HUES64 (cell line): ENCODE measurements at regions not wholly inside any gene's neighbourhood (a gene's known extent, or its start where the extent isn't known, plus 50 kb on each side); places are given as distances from the start of the nearest gene placed in this dataset.
"Not testable (repeated sequence)": the region's sequence is repeated elsewhere in the genome, so short reads cannot be mapped to it uniquely, and the experiment has no call there.

Experiments used
- H3K27ac ChIP-seq: 2 replicates; pipeline ENCODE4 v1.7.0; 2013; ENCODE audit warnings: low read depth, low read length, inconsistent platforms
- H3K27me3 ChIP-seq: 2 replicates; pipeline ENCODE4 v1.6.1; 2013; ENCODE audit warnings: mild to moderate bottlenecking, low read length; ENCODE audit not compliant: insufficient read depth
- H3K36me3 ChIP-seq: 2 replicates; pipeline ENCODE4 v1.6.1; 2013; ENCODE audit warnings: mild to moderate bottlenecking, low read length; ENCODE audit not compliant: insufficient read depth
- H3K4me1 ChIP-seq: 2 replicates; pipeline ENCODE4 v1.6.1; 2013; ENCODE audit warnings: mild to moderate bottlenecking, low read length, moderate library complexity; ENCODE audit not compliant: insufficient read depth
- H3K4me3 ChIP-seq: 2 replicates; pipeline ENCODE4 v1.5.1; 2013; ENCODE audit warnings: mild to moderate bottlenecking, low read length, moderate library complexity
- H3K9ac ChIP-seq: 2 replicates; pipeline ENCODE4 v1.6.1; 2013; ENCODE audit warnings: mild to moderate bottlenecking, low read depth, low read length
- H3K9me3 ChIP-seq: 2 replicates; pipeline ENCODE4 v1.6.1; 2013; ENCODE audit warnings: low read depth, low read length; ENCODE audit not compliant: insufficient read depth
- WGBS: fragments of 150-250, 120-280 bp; methylation state at CpG from one replicate; pipeline ENCODE4 v1.1.7; 2013; ENCODE audit warnings: missing lambda C conversion rate; 5-methylcytosine and 5-hydroxymethylcytosine counted together

DNA sequence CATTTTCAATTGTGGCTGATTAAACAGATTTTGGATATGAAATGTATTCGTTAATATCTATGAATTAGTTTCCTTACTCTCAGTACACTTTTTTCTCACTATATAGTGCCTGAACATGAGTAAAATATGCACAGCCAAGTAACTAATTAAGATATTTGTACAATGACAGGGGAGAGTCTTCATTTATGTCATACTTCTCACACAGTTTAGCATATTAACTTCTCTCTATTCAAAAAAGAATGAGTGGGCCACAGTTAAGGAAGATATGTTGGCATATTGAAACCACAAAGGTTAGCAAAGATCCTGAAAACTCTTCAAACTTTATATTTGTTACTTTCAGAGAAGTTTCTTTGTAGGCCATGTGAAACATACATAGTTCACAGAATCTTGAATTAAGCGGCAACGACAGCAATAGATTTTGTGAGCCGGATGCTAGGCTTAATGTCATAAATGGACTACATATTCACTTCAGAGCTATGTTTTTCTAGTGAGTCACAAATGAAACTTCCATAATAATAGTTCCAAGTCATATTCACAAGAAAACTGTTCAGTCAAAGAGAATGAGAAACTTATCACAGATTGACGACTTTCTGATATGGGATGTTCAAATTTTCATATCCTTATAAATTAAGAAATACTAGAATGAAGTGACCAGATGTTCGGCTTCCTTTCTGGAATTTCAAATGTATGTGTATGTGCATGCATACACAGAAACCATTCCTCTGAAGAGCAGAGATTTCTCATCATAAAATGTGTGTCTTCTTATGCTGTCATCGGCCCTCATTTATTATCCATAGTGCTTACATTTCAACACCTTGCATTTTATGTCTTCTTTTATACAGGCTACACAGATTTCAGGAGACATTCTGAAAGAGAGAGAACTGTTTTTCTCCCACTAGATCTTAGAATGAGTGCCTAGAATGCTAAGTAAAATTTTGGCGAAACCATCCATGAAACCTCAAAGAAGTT, 584.0 kb downstream of the SATB2 start:
- no peak overlapping the region for H3K9ac ChIP-seq
- H3K36me3 ChIP-seq = no peaks in the 10 kb centered on the region
- no peaks in the 10 kb centered on the region for H3K4me1 ChIP-seq
- no peaks in the 10 kb centered on the region for H3K27me3 ChIP-seq
- no peak overlapping the region for H3K27ac ChIP-seq
- 98% methylated on average over 4 of the region's 8 CpGs for WGBS
- H3K9me3 ChIP-seq = no peaks in the 10 kb centered on the region
- no peak overlapping the region for H3K4me3 ChIP-seq

DNA sequence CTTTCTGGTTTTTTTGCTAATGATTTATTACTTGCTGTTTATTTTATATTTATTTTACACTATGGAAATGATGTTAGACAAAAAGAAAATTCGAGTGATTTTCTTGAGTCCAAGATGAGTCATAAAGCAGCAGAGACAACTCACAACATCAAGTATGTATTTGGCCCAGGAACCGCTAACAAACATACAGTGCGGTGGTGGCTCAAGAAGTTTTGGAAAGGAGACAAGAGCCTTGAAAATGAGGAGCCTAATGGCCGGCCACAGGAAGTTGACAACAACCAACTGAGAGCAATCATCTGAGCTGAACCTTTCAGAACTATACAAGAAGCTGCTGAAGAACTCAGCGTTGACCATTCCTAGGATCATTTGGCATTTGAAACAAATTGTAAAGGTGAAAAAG, 594.1 kb downstream of the SATB2 start:
- no peak overlapping the region for H3K9ac ChIP-seq
- 93% methylated on average over 5 of the region's 5 CpGs for WGBS
- H3K36me3 ChIP-seq = no peaks in the 10 kb centered on the region

DNA sequence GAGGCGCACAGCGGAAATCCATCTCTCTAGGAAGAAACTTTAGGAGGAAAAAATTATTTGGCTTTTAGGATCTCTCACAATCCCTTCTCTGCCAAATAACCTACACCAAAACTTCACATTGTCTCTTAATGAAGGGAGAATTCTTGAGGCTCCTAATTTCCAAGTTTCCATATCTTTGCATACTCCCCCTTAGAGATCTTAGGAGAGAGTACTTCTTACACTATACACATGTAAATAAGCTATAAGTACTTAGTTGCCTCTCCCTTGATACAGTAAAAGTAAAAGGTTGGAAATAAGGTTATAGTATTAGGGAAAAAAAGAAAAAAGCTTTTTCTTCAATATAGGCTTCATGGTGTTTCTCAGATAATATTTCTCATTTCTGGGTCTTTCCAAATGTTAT, 596.7 kb downstream of the SATB2 start:
- no peak overlapping the region for H3K4me3 ChIP-seq
- H3K36me3 ChIP-seq = no peaks in the 10 kb centered on the region
- no peaks in the 10 kb centered on the region for H3K27me3 ChIP-seq
- peak overlapping the region; percentile 17; the same call in 1 of the 2 replicates for H3K27ac ChIP-seq
- H3K4me1 ChIP-seq = peaks cover 8% of the 10 kb centered on the region
- peaks cover 16% of the 10 kb centered on the region for H3K9me3 ChIP-seq
- H3K9ac ChIP-seq = no peak overlapping the region
- WGBS = 60% methylated on average over 1 of the region's 2 CpGs

More for the DNA sequence above, 594.1 kb downstream of the SATB2 start:
- H3K27ac ChIP-seq = no peak overlapping the region
- H3K9me3 ChIP-seq = peaks cover 12% of the 10 kb centered on the region
- no peak overlapping the region for H3K4me3 ChIP-seq
- H3K27me3 ChIP-seq = no peaks in the 10 kb centered on the region
- peaks cover 8% of the 10 kb centered on the region for H3K4me1 ChIP-seq

DNA sequence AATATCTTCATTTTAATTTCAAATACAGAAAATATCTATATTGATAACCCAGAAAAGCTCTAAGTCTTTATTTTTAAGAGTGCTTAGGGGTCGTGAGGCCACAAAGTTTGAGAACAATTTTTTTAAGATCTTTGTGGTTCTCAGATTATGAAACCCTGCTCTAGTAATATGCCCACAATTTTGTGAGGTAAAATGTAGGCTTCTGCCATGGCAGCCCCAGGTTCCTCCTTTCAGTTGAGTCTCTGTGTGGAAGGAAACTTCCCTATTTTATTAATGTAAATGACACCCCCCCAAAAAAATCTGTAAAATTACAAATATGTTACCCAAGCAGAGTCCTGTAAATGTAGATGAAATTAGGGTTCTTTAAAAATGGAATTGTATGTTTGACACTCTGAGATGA, 600.5 kb downstream of the SATB2 start:
- WGBS = 92% methylated on average over 1 of the region's 1 CpG
- Histone ChIP-seq H3K4me1 (peaks cover 8% of the 10 kb centered on the region), H3K27ac (no peak overlapping the region), H3K9ac (no peak overlapping the region), H3K4me3 (no peak overlapping the region), H3K27me3 (no peaks in the 10 kb centered on the region), H3K36me3 (no peaks in the 10 kb centered on the region), H3K9me3 (peaks cover 16% of the 10 kb centered on the region)

DNA sequence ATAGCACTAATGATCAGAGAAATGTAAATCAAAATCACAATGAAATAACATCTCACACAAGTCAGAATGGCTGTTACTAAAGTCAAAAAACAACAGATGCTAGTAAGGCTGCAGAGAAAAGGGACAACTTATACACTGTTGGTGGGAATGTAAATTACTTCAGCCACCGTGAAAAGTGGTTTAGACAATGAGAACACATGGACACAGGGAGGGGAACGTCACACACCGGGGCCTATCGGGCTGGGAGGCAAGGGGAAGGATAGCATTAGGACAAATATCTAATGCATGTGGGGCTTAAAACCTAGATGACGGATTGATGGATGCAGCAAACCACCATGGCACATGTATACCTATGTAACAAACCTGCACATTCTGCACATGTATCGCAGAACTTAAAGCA, 602.0 kb downstream of the SATB2 start:
- H3K9me3 ChIP-seq = peaks cover 16% of the 10 kb centered on the region
- not testable (repeated sequence) for H3K36me3 ChIP-seq, H3K9ac ChIP-seq, H3K4me3 ChIP-seq, H3K27me3 ChIP-seq, H3K4me1 ChIP-seq, H3K27ac ChIP-seq
- 95% methylated on average over 5 of the region's 6 CpGs for WGBS

DNA sequence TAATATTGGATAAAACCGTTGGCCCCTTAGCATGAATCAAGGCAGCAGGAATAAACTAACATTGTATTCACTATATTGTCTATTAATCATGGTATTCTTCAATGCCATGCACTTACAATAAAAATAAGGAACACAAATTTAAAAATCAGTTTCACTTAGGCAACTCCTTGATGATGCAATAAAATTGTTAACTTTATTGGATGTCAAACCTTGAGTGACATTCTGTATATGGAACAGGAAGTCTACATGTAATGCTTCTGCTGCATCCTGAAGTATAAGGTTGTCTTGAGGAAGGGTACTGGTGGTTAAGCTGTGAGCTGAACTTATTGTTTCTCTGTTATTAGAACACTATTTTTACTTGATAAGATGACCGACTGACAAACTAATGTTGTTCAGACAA, 605.5 kb downstream of the SATB2 start:
- Histone ChIP-seq H3K4me3 (no peak overlapping the region), H3K36me3 (no peaks in the 10 kb centered on the region), H3K4me1 (no peaks in the 10 kb centered on the region), H3K9ac (no peak overlapping the region), H3K9me3 (no peaks in the 10 kb centered on the region), H3K27ac (no peak overlapping the region), H3K27me3 (no peaks in the 10 kb centered on the region)
- no CpG with 5 or more reads among the region's 2 CpGs for WGBS

DNA sequence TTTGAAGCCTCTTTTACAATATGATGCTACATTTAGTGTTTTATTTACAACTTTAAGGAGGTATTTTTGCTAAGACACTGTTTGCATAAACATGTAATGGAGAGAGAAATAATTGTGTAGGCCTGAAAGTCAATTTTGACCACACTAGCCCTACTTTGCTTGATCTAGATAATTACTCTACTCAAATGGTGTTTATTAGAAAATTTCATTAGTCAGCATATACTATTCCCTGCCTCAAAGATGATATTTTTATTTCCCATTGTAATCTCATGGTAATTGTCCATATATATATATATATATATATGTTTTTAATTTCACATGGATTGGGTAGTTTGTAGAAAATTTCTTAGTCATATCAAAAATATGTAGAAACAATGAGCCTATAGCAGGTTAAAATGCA, 632.2 kb downstream of the SATB2 start:
- H3K27ac ChIP-seq = no peak overlapping the region
- H3K9me3 ChIP-seq = no peaks in the 10 kb centered on the region
- H3K9ac ChIP-seq = no peak overlapping the region
- no peaks in the 10 kb centered on the region for H3K27me3 ChIP-seq
- no peaks in the 10 kb centered on the region for H3K36me3 ChIP-seq
- no peak overlapping the region for H3K4me3 ChIP-seq
- no peaks in the 10 kb centered on the region for H3K4me1 ChIP-seq

DNA sequence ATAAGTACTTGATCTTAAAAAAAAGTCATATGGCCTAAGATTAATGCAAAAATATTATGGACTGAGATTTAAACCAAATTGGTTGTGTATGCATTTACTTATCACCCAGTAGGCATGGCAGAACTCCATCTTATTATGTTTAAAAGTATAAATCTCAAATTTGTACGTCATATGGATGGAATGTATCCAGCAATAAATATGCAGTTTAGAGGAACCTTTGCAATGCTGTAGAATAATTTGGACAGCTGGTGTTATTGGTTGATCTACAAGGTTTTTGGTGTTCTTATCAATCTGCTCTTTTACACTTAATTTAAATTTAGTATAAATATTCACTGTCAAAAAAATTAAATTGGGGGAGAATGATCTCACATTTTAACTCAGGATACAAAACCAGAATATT, 640.2 kb downstream of the SATB2 start:
- Histone ChIP-seq H3K27me3 (no peaks in the 10 kb centered on the region), H3K4me1 (no peaks in the 10 kb centered on the region), H3K27ac (no peak overlapping the region), H3K9ac (no peak overlapping the region), H3K9me3 (no peaks in the 10 kb centered on the region), H3K36me3 (no peaks in the 10 kb centered on the region), H3K4me3 (no peak overlapping the region)
- 95% methylated on average over 1 of the region's 1 CpG for WGBS

DNA sequence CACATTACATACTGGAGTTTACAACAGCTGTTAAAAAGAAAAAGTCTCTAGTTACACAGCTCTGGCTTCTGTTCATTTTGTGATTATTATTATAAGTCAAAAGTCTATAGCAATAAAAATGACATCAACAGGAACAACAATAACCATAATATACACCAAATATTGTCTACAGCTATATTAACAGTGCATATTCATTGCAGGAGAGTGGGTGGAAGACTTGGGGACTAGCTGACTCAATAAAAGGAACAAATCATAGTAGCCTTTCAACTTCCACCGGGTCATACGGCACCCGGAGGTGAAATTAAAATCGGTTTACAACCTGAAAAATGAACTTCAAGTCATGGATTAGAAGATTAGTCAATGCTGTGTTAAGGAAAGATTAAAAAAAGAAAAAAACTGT, 642.1 kb downstream of the SATB2 start:
- 95% methylated on average over 4 of the region's 4 CpGs for WGBS
- Histone ChIP-seq H3K27ac (no peak overlapping the region), H3K4me1 (no peaks in the 10 kb centered on the region), H3K9ac (no peak overlapping the region), H3K9me3 (no peaks in the 10 kb centered on the region), H3K4me3 (no peak overlapping the region), H3K27me3 (no peaks in the 10 kb centered on the region), H3K36me3 (no peaks in the 10 kb centered on the region)

DNA sequence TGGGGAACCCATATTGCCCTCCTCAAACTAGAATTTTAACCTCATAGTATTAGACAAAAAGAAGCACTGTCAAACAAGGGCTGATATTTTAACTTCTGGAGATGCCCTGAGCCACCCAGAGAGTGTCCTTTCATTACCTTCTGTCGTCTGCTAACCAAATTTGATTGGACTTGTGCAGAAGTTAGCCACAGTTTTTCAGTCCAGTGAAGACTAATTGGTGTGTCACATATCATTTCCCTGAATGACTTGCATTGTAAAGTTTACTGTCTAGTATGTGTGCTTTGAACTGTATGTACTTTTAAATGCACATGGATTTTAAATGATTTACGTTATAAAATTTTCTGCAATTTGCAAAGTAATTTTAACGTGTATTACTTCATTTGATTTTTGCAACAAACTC, 646.5 kb downstream of the SATB2 start:
- Histone ChIP-seq H3K9ac (no peak overlapping the region), H3K27me3 (no peaks in the 10 kb centered on the region), H3K9me3 (no peaks in the 10 kb centered on the region), H3K27ac (no peak overlapping the region), H3K36me3 (no peaks in the 10 kb centered on the region), H3K4me3 (no peak overlapping the region), H3K4me1 (no peaks in the 10 kb centered on the region)
- WGBS = 99% methylated on average over 3 of the region's 3 CpGs

DNA sequence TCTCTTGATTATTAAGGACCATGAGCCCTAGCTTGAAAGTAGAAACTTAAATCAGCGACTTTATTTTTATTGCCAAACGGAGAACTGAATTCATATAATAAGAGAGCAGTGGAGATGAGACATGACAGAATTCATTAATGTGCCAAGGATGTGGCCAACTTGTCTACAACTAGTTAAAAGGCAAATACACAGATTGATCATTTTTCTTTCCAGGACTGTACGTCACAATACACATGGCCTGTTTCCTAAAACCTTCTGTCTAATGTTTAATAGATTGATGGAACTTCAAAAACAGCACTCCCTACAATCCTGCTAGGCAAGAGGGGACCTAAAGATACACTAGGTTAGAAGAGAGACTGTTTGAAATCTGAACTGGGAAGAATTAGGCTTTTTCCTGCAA, 647.8 kb downstream of the SATB2 start:
- Histone ChIP-seq H3K9ac (no peak overlapping the region), H3K27me3 (no peaks in the 10 kb centered on the region), H3K9me3 (no peaks in the 10 kb centered on the region), H3K4me1 (no peaks in the 10 kb centered on the region), H3K36me3 (no peaks in the 10 kb centered on the region), H3K27ac (no peak overlapping the region), H3K4me3 (no peak overlapping the region)
- WGBS = 95% methylated on average over 2 of the region's 3 CpGs

DNA sequence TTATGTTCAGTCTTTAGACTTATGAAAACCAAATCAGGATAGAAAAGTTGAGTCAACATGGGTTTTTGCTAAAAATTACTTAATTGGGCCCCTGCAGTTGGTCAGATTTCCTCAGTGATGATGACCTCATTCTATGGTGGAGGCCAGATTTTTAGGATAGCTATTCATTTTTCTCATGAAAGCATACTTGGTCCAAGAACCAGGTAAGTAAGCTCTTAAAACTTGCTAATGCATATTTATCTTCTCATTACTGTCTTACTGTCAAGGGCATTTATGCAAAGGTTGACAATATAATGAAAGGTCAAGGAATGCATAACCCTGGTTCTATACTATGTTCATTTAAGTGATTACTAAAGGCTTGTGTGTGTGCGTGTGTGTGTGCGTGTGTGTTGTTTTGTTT, 650.6 kb downstream of the SATB2 start:
- 93% methylated on average over 2 of the region's 2 CpGs for WGBS
- H3K4me3 ChIP-seq = no peak overlapping the region
- no peaks in the 10 kb centered on the region for H3K27me3 ChIP-seq
- H3K36me3 ChIP-seq = no peaks in the 10 kb centered on the region
- H3K27ac ChIP-seq = no peak overlapping the region
- no peaks in the 10 kb centered on the region for H3K4me1 ChIP-seq
- no peaks in the 10 kb centered on the region for H3K9me3 ChIP-seq
- H3K9ac ChIP-seq = no peak overlapping the region
